ENCODE measurements at regions not wholly inside any gene's neighbourhood (a gene's known extent, or its start where the extent isn't known, plus 50 kb on each side); places are given as distances from the start of the nearest gene placed in this dataset.

GRCh38 chr12:98446682-98447081, 68.7 kb upstream of the TMPO start:
- no peak for TF ChIP-seq EZH2phosphoT487 (IDR thresholded peaks at IDR 0.05; ENCODE audit: borderline replicate concordance, low read length)
- TF ChIP-seq CTCF (IDR thresholded peaks at IDR 0.05; ENCODE audit: low read depth, low read length, poor library complexity, severe bottlenecking): no peak

Data from DOHH2 (cell line).